ENCODE measurements at regions not wholly inside any gene's neighbourhood (a gene's known extent, or its start where the extent isn't known, plus 50 kb on each side); places are given as distances from the start of the nearest gene placed in this dataset.

GRCh38 chr6:22455378-22455777 is 114.0 kb upstream of the HDGFL1 start:
- no peak for TF ChIP-seq POLR2A (IDR thresholded peaks at IDR 0.05)
- TF ChIP-seq CTCF (IDR thresholded peaks at IDR 0.05) = no peak
- Histone ChIP-seq H3K27ac (no peak overlapping the region), H3K9me3 (no peaks in the 10 kb centered on the region), H3K4me3 (no peak overlapping the region), H3K27me3 (no peaks in the 10 kb centered on the region), H3K36me3 (ENCODE audit: low read depth, missing control alignments) (no peaks in the 10 kb centered on the region), H3K4me1 (no peaks in the 10 kb centered on the region)
- WGBS, 2 donors = 93 to 100% methylated on average over 1 of the region's 1 CpG
- intact Hi-C loops (cut with DNase I; ENCODE audit: low total_unique reads) = no loop called here
- DNase-seq = no peak

- no peaks in the 10 kb centered on the region for H3K9me3 ChIP-seq
- no peak for DNase-seq
- no peak overlapping the region for H3K27ac ChIP-seq
- H3K4me3 ChIP-seq = no peak overlapping the region
- H3K4me1 ChIP-seq = no peaks in the 10 kb centered on the region
- intact Hi-C loops (cut with DNase I; ENCODE audit: low total_unique reads) = no loop called here
- no peaks in the 10 kb centered on the region for H3K36me3 ChIP-seq (ENCODE audit: low read depth, missing control alignments)
- WGBS, 2 donors = 86 to 89% methylated on average over 1 of the region's 1 CpG
- TF ChIP-seq POLR2A (IDR thresholded peaks at IDR 0.05) (no peak), CTCF (IDR thresholded peaks at IDR 0.05) (no peak)
- no peaks in the 10 kb centered on the region for H3K27me3 ChIP-seq
Observed at GRCh38 chr6:22457996-22458395, 111.4 kb upstream of the HDGFL1 start.

- TF ChIP-seq CTCF (IDR thresholded peaks at IDR 0.05) (no peak), POLR2A (IDR thresholded peaks at IDR 0.05) (no peak)
- Histone ChIP-seq H3K36me3 (ENCODE audit: low read depth, missing control alignments) (no peaks in the 10 kb centered on the region), H3K4me1 (no peaks in the 10 kb centered on the region), H3K27ac (no peak overlapping the region), H3K4me3 (no peak overlapping the region), H3K9me3 (no peaks in the 10 kb centered on the region), H3K27me3 (no peaks in the 10 kb centered on the region)
- DNase-seq = no peak
- intact Hi-C loops (cut with DNase I; ENCODE audit: low total_unique reads) = no loop called here
- 90 to 93% methylated on average over 4 of the region's 4 CpGs for WGBS, 2 donors
Observed at GRCh38 chr6:22466665-22467245, 102.6 kb upstream of the HDGFL1 start.

- no peak for DNase-seq
- Histone ChIP-seq H3K27ac (no peak overlapping the region), H3K9me3 (no peaks in the 10 kb centered on the region), H3K36me3 (ENCODE audit: low read depth, missing control alignments) (no peaks in the 10 kb centered on the region), H3K4me3 (no peak overlapping the region), H3K4me1 (no peaks in the 10 kb centered on the region), H3K27me3 (no peaks in the 10 kb centered on the region)
- intact Hi-C loops (cut with DNase I; ENCODE audit: low total_unique reads) = no loop called here
- 85 to 94% methylated on average over 3 of the region's 3 CpGs for WGBS, 2 donors
- TF ChIP-seq POLR2A (IDR thresholded peaks at IDR 0.05) = no peak
- no peak for TF ChIP-seq CTCF (IDR thresholded peaks at IDR 0.05)
Observed at GRCh38 chr6:22467645-22468044, 101.7 kb upstream of the HDGFL1 start.

- Histone ChIP-seq H3K27ac (no peak overlapping the region), H3K4me3 (no peak overlapping the region), H3K36me3 (ENCODE audit: low read depth, missing control alignments) (no peaks in the 10 kb centered on the region), H3K27me3 (no peaks in the 10 kb centered on the region), H3K4me1 (no peaks in the 10 kb centered on the region), H3K9me3 (no peaks in the 10 kb centered on the region)
- no peak for DNase-seq
- intact Hi-C loops (cut with DNase I; ENCODE audit: low total_unique reads) = no loop called here
- WGBS, 2 donors = 61 to 69% methylated on average over 2 of the region's 2 CpGs
- no peak for TF ChIP-seq CTCF (IDR thresholded peaks at IDR 0.05)
- no peak for TF ChIP-seq POLR2A (IDR thresholded peaks at IDR 0.05)
Observed at GRCh38 chr6:22468256-22468965, 101.0 kb upstream of the HDGFL1 start.

Measured in testis (tissue), 2 donors.